SK-N-SH (cell line): ENCODE measurements at regions not wholly inside any gene's neighbourhood (a gene's known extent, or its start where the extent isn't known, plus 50 kb on each side); places are given as distances from the start of the nearest gene placed in this dataset.

Experiments used
- CTCF ChIA-PET: fragments of 300-600, 350-600 bp; formaldehyde crosslinking; extraction: SDS; loops from one replicate; lab custom pipeline; 2021; lab: Yijun Ruan, JAX
- POLR2A ChIA-PET: fragments of 350-600 bp; sonication (Branson Sonifier 250); formaldehyde crosslinking; extraction: SDS; loops from one replicate; lab custom pipeline; 2020; ENCODE audit warnings: antibody characterized with exemption, inconsistent platforms; lab: Yijun Ruan, JAX
- DNase-seq: peaks from one replicate; pipeline ENCODE4 v3.0.0; 2012
- H2AFZ ChIP-seq: fragments of 200-600 bp; sonication (generic); 2 replicates; pipeline ENCODE4 v1.8.1; 2016; ENCODE audit warnings: antibody characterized with exemption, mild to moderate bottlenecking, low read depth
- H3F3A ChIP-seq: fragments of 200-600 bp; sonication (generic); replicated peaks from 2 replicates; pipeline ENCODE3; 2016; ENCODE audit warnings: antibody characterized with exemption, mild to moderate bottlenecking; ENCODE audit not compliant: insufficient read depth
- H3K27ac ChIP-seq, 2 experiments: fragments of 200-500 bp in 1 of 2; fragments of 200-600 bp in 1 of 2; sonication (Bioruptor generic) in 1 of 2; sonication (generic), shearing (Covaris generic) in 1 of 2; 2 replicates each; pipeline versions ENCODE4 v1.5.1 to v1.6.1; 2014 to 2016; ENCODE audit warnings: low read depth in 2 of 2, inconsistent platforms in 1 of 2, low read length in 1 of 2, mild to moderate bottlenecking in 1 of 2, mixed read lengths in 1 of 2
- H3K27me3 ChIP-seq: fragments of 200-600 bp; sonication (generic), shearing (Covaris generic); 2 replicates; pipeline ENCODE4 v1.6.1; 2016; ENCODE audit warnings: mixed run types; ENCODE audit not compliant: insufficient read depth
- H3K36me3 ChIP-seq, 2 experiments: fragments of 200-500 bp in 1 of 2; fragments of 200-600 bp in 1 of 2; sonication (Bioruptor generic) in 1 of 2; sonication (generic) in 1 of 2; replicated peaks in 1 of 2; 2 replicates each; pipeline versions ENCODE3 to v1.5.1; 2014 to 2016; ENCODE audit warnings: low read length in 1 of 2, mild to moderate bottlenecking in 1 of 2; ENCODE audit not compliant: insufficient read depth in 2 of 2, control insufficient read depth in 1 of 2
- H3K4me1 ChIP-seq, 2 experiments: fragments of 200-500 bp in 1 of 2; fragments of 200-600 bp in 1 of 2; sonication (Bioruptor generic) in 1 of 2; sonication (generic), shearing (Covaris generic) in 1 of 2; 2 replicates each; pipeline versions ENCODE4 v1.5.1 to v1.6.1; 2014 to 2016; ENCODE audit warnings: low read depth in 1 of 2, low read length in 1 of 2, mixed run types in 1 of 2; ENCODE audit not compliant: insufficient read depth in 2 of 2, control insufficient read depth in 1 of 2
- H3K4me2 ChIP-seq: fragments of 200-600 bp; sonication (generic), shearing (Covaris generic); 2 replicates; pipeline ENCODE4 v1.6.1; 2017; ENCODE audit warnings: mixed run types
- H3K4me3 ChIP-seq, 2 experiments: fragments of 200-500 bp in 1 of 2; fragments of 200-600 bp in 1 of 2; sonication (Bioruptor generic) in 1 of 2; sonication (generic), shearing (Covaris generic) in 1 of 2; 2 replicates each; pipeline versions ENCODE4 v1.5.1 to v1.8.1; 2014 to 2016; ENCODE audit warnings: low read depth in 2 of 2, inconsistent platforms in 1 of 2, low read length in 1 of 2, mild to moderate bottlenecking in 1 of 2, mixed read lengths in 1 of 2, moderate library complexity in 1 of 2
- H3K79me2 ChIP-seq: fragments of 200-600 bp; sonication (generic); 2 replicates; pipeline ENCODE4 v1.8.1; 2017; ENCODE audit warnings: mild to moderate bottlenecking; ENCODE audit not compliant: insufficient read depth
- H3K9ac ChIP-seq: fragments of 200-600 bp; sonication (generic); 2 replicates; pipeline ENCODE4 v1.6.1; 2017; ENCODE audit warnings: mixed run types
- H3K9me2 ChIP-seq: fragments of 200-600 bp; sonication (generic); 2 replicates; pipeline ENCODE4 v1.6.1; 2017; ENCODE audit warnings: mixed run types
- H3K9me3 ChIP-seq: fragments of 200-600 bp; sonication (generic); 2 replicates; pipeline ENCODE4 v1.6.1; 2017; ENCODE audit warnings: mixed run types, mild to moderate bottlenecking, moderate library complexity
- H4K20me1 ChIP-seq: fragments of 200-600 bp; sonication (generic); 2 replicates; pipeline ENCODE4 v1.6.1; 2017; ENCODE audit warnings: mild to moderate bottlenecking, mixed run types; ENCODE audit not compliant: insufficient read depth
- EZH2phosphoT487 ChIP-seq: fragments of 200-600 bp; sonication (generic); IDR thresholded peaks from 2 replicates; pipeline ENCODE4 v1.6.1; 2017; ENCODE audit warnings: low read depth, mixed run types, mild to moderate bottlenecking, antibody characterized with exemption, moderate library complexity, borderline replicate concordance
- IRF3 ChIP-seq: fragments of 150-350 bp; IDR thresholded peaks from 2 replicates; pipeline ENCODE4 v1.6.1; 2016; ENCODE audit warnings: mild to moderate bottlenecking, low read depth, low read length
- MEF2A ChIP-seq: IDR thresholded peaks from 2 replicates; pipeline ENCODE4 v1.4.0; 2012; ENCODE audit warnings: low read depth, borderline replicate concordance
- MXI1 ChIP-seq: IDR thresholded peaks from 2 replicates; pipeline ENCODE4 v1.6.1; 2012; ENCODE audit warnings: mild to moderate bottlenecking, low read depth, low read length, improper control_type of control experiment
- NFIC ChIP-seq: IDR thresholded peaks from 2 replicates; pipeline ENCODE4 v1.4.0; 2012; ENCODE audit warnings: borderline replicate concordance
- NRF1 ChIP-seq: IDR thresholded peaks from 2 replicates; pipeline ENCODE4 v1.6.1; 2012; ENCODE audit warnings: low read depth, mild to moderate bottlenecking, low read length
- RAD21 ChIP-seq: IDR thresholded peaks from 2 replicates; pipeline ENCODE4 v1.6.1; 2012; ENCODE audit warnings: mild to moderate bottlenecking, low read length
- RCOR1 ChIP-seq: fragments of 150-350 bp; IDR thresholded peaks from 2 replicates; pipeline ENCODE4 v1.6.1; 2017; ENCODE audit warnings: antibody characterized with exemption, low read length
- REST ChIP-seq: IDR thresholded peaks from 2 replicates; pipeline ENCODE4 v1.6.1; 2012; ENCODE audit warnings: mild to moderate bottlenecking, low read depth, low read length, moderate library complexity
- RXRA ChIP-seq: IDR thresholded peaks from 2 replicates; pipeline ENCODE4 v1.4.0; 2012; ENCODE audit warnings: low read depth, mild to moderate bottlenecking, borderline replicate concordance
- SMC3 ChIP-seq: IDR thresholded peaks from 2 replicates; pipeline ENCODE4 v1.6.1; 2012; ENCODE audit warnings: low read depth, low read length, improper control_type of control experiment
- TCF12 ChIP-seq: IDR thresholded peaks from 2 replicates; pipeline ENCODE4 v1.4.0; 2012
- TEAD4 ChIP-seq: IDR thresholded peaks from 2 replicates; pipeline ENCODE4 v1.4.0; 2012; ENCODE audit warnings: mild to moderate bottlenecking, borderline replicate concordance; ENCODE audit not compliant: insufficient read depth
- USF1 ChIP-seq: IDR thresholded peaks from 2 replicates; pipeline ENCODE4 v1.4.0; 2012; ENCODE audit warnings: low read depth, borderline replicate concordance
- USF2 ChIP-seq: fragments of 150-350 bp; IDR thresholded peaks from 2 replicates; pipeline ENCODE4 v1.6.1; 2017; ENCODE audit warnings: antibody characterized with exemption, low read length, low read depth, borderline replicate concordance
- ZBTB33 ChIP-seq: IDR thresholded peaks from 2 replicates; pipeline ENCODE4 v1.4.0; 2012; ENCODE audit warnings: low read depth, borderline replicate concordance
- WGBS: methylation state at CpG from one replicate; pipeline ENCODE4 v1.1.6; 2017; ENCODE audit warnings: low lambda C conversion rate; 5-methylcytosine and 5-hydroxymethylcytosine counted together

- ChIA-PET POLR2A (no interaction called here), CTCF (no interaction called here)
- Histone ChIP-seq H3K27ac (no peak overlapping the region), H3K9ac (no peak overlapping the region), H3K4me2 (no peak overlapping the region), H4K20me1 (no peaks in the 10 kb centered on the region), H2AFZ (no peak overlapping the region), H3K4me1 (peaks cover 0 to 2% of the 10 kb centered on the region in 2 experiments; a peak in 1 of 4 replicates), H3K4me3 (no peak overlapping the region), H3F3A (no peaks in the 10 kb centered on the region), H3K9me3 (no peaks in the 10 kb centered on the region), H3K27me3 (no peaks in the 10 kb centered on the region), H3K36me3 (no peaks in the 10 kb centered on the region), H3K9me2 (no peaks in the 10 kb centered on the region), H3K79me2 (no peaks in the 10 kb centered on the region)
- WGBS, result 33% methylated on average over 1 of the region's 1 CpG
- no peak for DNase-seq
- TF ChIP-seq EZH2phosphoT487 (no peak), RXRA (no peak), ZBTB33 (no peak), IRF3 (no peak), RCOR1 (no peak), TEAD4 (no peak), NRF1 (no peak), TCF12 (no peak), SMC3 (no peak), USF1 (no peak), USF2 (no peak), REST (no peak), MEF2A (no peak), MXI1 (no peak), RAD21 (no peak), NFIC (no peak)
Observed at GRCh38 chr10:54904833-54905232, 103.8 kb upstream of the PCDH15 start.
